Common myeloid progenitor, CD34-positive (primary cell): ENCODE measurements at regions not wholly inside any gene's neighbourhood (a gene's known extent, or its start where the extent isn't known, plus 50 kb on each side); places are given as distances from the start of the nearest gene placed in this dataset.

ENCODE experiments used
- CTCF ChIA-PET: fragments of 350-600 bp; sonication (Branson Sonifier 250); formaldehyde crosslinking; loops from one replicate; lab custom pipeline; 2021; ENCODE audit warnings: antibody characterized with exemption; lab: Charles Lee
- POLR2A ChIA-PET: fragments of 350-600 bp; sonication (Branson Sonifier 250); formaldehyde crosslinking; loops from one replicate; lab custom pipeline; 2021; ENCODE audit warnings: antibody characterized with exemption; lab: Charles Lee
- DNase-seq, 3 donors: peaks; one replicate each; pipeline versions ENCODE4 v3.0.0 to v3.0.0-alpha.2; 2013
- H3K27ac ChIP-seq, 2 experiments: 1 replicate in 1 of 2; 2 replicates in 1 of 2; pipeline ENCODE4 v1.7.0; 2013; ENCODE audit warnings: inconsistent platforms in 2 of 2, low read length in 2 of 2, mild to moderate bottlenecking in 2 of 2, low read depth in 1 of 2, moderate library complexity in 1 of 2; ENCODE audit not compliant: severe bottlenecking in 2 of 2, insufficient read depth in 1 of 2, poor library complexity in 1 of 2
- H3K27me3 ChIP-seq, 5 experiments: replicated peaks in 2 of 5; 1 replicate in 3 of 5; 2 replicates in 2 of 5; pipeline versions ENCODE4 v1.6.1 to v1.7.0; 2013; ENCODE audit warnings: low read length in 4 of 5, mild to moderate bottlenecking in 2 of 5, moderate library complexity in 2 of 5, inconsistent platforms in 1 of 5; ENCODE audit not compliant: insufficient read depth in 5 of 5, control insufficient read depth in 4 of 5
- H3K36me3 ChIP-seq, 4 experiments: 1 replicate in 2 of 4; 2 replicates in 2 of 4; pipeline versions ENCODE4 v1.6.1 to v1.7.0; 2013; ENCODE audit warnings: low read length in 3 of 4, control low read depth in 1 of 4, mild to moderate bottlenecking in 1 of 4; ENCODE audit not compliant: control insufficient read depth in 4 of 4, insufficient read depth in 4 of 4
- H3K4me1 ChIP-seq, 4 experiments: 1 replicate in 3 of 4; 2 replicates in 1 of 4; pipeline versions ENCODE4 v1.6.1 to v1.7.1; 2013; ENCODE audit warnings: low read length in 3 of 4, mild to moderate bottlenecking in 3 of 4, control low read depth in 1 of 4, inconsistent platforms in 1 of 4, moderate library complexity in 1 of 4; ENCODE audit not compliant: control insufficient read depth in 4 of 4, insufficient read depth in 4 of 4; ENCODE audit errors: control extremely low read depth in 1 of 4
- H3K4me3 ChIP-seq, 7 experiments: 1 replicate in 4 of 7; 2 replicates in 3 of 7; pipeline versions ENCODE4 v1.5.1 to v1.7.0; 2013; ENCODE audit warnings: mild to moderate bottlenecking in 7 of 7, low read length in 6 of 7, moderate library complexity in 6 of 7, inconsistent platforms in 2 of 7, low read depth in 2 of 7, control low read depth in 1 of 7; ENCODE audit not compliant: insufficient read depth in 4 of 7, control insufficient read depth in 1 of 7; ENCODE audit errors: extremely low read depth in 1 of 7
- H3K9me3 ChIP-seq, 5 experiments: 1 replicate in 4 of 5; 2 replicates in 1 of 5; pipeline versions ENCODE4 v1.6.1 to v1.7.1; 2013; ENCODE audit warnings: low read length in 4 of 5, mild to moderate bottlenecking in 2 of 5, inconsistent platforms in 1 of 5, low read depth in 1 of 5, moderate library complexity in 1 of 5; ENCODE audit not compliant: control insufficient read depth in 4 of 5, insufficient read depth in 2 of 5; ENCODE audit errors: control extremely low read depth in 1 of 5
- WGBS: methylation state at CpG from one replicate; pipeline ENCODE4 v1.1.5; 2013; ENCODE audit not compliant: insufficient coverage; 5-methylcytosine and 5-hydroxymethylcytosine counted together

- no peaks in the 10 kb centered on the region for H3K36me3 ChIP-seq
- no peak overlapping the region for H3K27ac ChIP-seq
- H3K9me3 ChIP-seq, result peaks cover 0 to 26% (median 11%) of the 10 kb centered on the region in 5 experiments
- ChIA-PET CTCF (no interaction called here), POLR2A (no interaction called here)
- no peaks in the 10 kb centered on the region for H3K4me1 ChIP-seq
- 100% methylated on average over 2 of the region's 2 CpGs for WGBS
- H3K27me3 ChIP-seq, result no peaks in the 10 kb centered on the region
- no peak for DNase-seq
- H3K4me3 ChIP-seq, result no peak overlapping the region
Measured at GRCh38 chr3:178275793-178276192, 260.4 kb upstream of the KCNMB2 start.

DNA sequence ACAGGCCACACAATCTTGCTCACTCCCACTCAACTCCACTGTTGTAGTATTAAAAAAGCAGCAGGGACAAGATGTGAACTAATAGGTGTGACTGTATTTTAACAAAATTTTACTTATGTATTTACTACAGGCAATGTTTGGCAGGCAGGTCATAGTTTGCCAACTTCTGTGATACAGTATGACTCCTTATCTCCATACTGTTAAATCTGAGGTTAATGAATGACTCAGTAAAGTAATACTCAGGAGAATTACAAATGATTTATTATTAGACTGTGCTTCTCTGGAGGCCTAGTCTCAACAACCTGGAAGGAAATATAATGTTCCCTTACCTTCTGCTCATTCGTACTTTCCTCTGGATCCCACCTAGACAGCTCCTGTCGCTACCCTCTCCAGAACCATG lies 258.6 kb upstream of the KCNMB2 start:
- no peaks in the 10 kb centered on the region for H3K4me1 ChIP-seq
- no peak overlapping the region for H3K4me3 ChIP-seq
- DNase-seq, result no peak
- ChIA-PET POLR2A (no interaction called here), CTCF (no interaction called here)
- WGBS, result 100% methylated on average over 2 of the region's 2 CpGs
- H3K27ac ChIP-seq, result no peak overlapping the region
- H3K9me3 ChIP-seq, result peaks cover 7 to 34% (median 11%) of the 10 kb centered on the region in 5 experiments
- H3K36me3 ChIP-seq, result no peaks in the 10 kb centered on the region
- no peaks in the 10 kb centered on the region for H3K27me3 ChIP-seq

DNA sequence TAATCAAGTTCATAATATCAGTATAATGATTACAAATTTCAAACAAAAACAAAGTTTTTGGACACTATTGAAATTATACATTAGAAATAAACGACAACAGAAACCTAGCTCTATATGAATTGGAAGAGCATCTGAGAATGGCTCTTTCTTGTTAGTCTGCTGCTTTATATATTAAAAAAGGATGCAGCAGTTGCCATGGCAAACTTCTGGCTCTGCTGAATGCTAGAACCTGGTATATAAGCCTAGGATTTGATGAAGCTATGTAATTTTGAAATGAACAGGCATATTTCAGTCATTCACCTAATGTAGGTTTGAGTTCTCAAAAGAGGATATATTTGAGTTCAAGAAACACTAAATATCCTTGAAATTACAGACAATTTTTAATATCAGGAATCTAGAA lies 252.7 kb upstream of the KCNMB2 start:
- no CpG with 5 or more reads among the region's 1 CpG for WGBS
- CTCF ChIA-PET, result no interaction called here
- Histone ChIP-seq H3K27me3 (no peaks in the 10 kb centered on the region), H3K36me3 (peaks cover 0 to 2% (median 0%) of the 10 kb centered on the region in 4 experiments), H3K27ac (no peak overlapping the region), H3K4me3 (no peak overlapping the region), H3K4me1 (no peaks in the 10 kb centered on the region), H3K9me3 (peaks cover 6 to 33% (median 9%) of the 10 kb centered on the region in 5 experiments)
- no peak for DNase-seq
- POLR2A ChIA-PET, result no interaction called here

DNA sequence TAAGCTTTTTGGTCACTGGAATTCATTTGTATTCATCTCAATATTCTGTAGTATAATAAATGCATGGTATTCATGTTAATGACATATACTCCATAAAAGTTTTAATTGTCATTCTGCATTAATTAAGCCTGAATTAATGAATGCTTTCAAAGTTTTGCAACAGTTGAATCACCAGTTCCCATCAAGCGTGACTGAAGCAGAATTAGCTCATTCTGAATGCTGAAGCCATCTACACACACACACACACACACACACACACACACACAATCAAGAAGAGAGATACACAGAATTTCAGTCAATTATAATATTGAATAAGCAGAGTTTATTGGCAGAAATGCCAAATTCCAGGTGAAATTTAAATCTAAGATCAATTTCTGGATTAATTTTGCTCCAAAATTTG lies 252.1 kb upstream of the KCNMB2 start:
- Histone ChIP-seq H3K9me3 (peaks cover 2 to 27% (median 7%) of the 10 kb centered on the region in 5 experiments), H3K27me3 (no peaks in the 10 kb centered on the region), H3K4me3 (no peak overlapping the region), H3K27ac (no peak overlapping the region), H3K4me1 (peaks cover 0 to under 1% (median 0%) of the 10 kb centered on the region in 4 experiments), H3K36me3 (peaks cover 0 to 2% (median 0%) of the 10 kb centered on the region in 4 experiments)
- ChIA-PET CTCF (no interaction called here), POLR2A (no interaction called here)
- WGBS, result no CpG with 5 or more reads among the region's 1 CpG
- no peak for DNase-seq

DNA sequence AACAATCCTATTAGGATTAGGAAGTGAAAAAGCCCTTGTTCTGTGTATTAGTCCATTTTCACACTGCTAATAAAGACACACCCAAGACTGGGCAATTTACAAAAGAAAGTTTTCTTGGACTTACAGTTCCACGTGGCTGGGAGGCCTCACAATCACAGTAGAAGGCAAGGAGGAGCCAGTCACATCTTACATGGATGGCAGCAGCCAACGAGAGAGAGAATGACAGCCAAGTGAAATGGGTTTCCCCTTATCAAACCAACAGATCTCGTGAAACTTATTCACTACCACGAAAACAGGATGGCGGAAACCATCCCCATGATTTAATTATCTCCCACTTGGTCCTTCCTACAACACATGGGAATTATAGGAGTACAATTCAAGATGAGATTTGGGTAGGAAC lies 248.2 kb upstream of the KCNMB2 start:
- WGBS, result 94% methylated on average over 3 of the region's 5 CpGs
- Histone ChIP-seq H3K4me1 (peaks cover 0 to 10% (median 3%) of the 10 kb centered on the region in 4 experiments), H3K4me3 (no peak overlapping the region), H3K36me3 (peaks cover 0 to 2% (median 0%) of the 10 kb centered on the region in 4 experiments), H3K27ac (no peak overlapping the region), H3K27me3 (no peaks in the 10 kb centered on the region), H3K9me3 (peaks cover 0 to 10% (median 0%) of the 10 kb centered on the region in 5 experiments)
- CTCF ChIA-PET, result no interaction called here
- POLR2A ChIA-PET, result no interaction called here
- no peak for DNase-seq

GRCh38 chr3:178289544-178290160 lies 246.6 kb upstream of the KCNMB2 start:
- peak; percentile 7 to 71 (median 68) for DNase-seq
- Histone ChIP-seq H3K4me3 (peak overlapping the region in 1 of 7 experiments; percentile 14), H3K4me1 (peaks cover 0 to 10% (median 3%) of the 10 kb centered on the region in 4 experiments), H3K36me3 (peaks cover 0 to 2% (median 0%) of the 10 kb centered on the region in 4 experiments), H3K9me3 (peaks cover 0 to 10% (median 0%) of the 10 kb centered on the region in 5 experiments), H3K27ac (peak overlapping the region; percentile 43 to 46), H3K27me3 (no peaks in the 10 kb centered on the region)
- 4% methylated on average over 4 of the region's 6 CpGs for WGBS
- ChIA-PET CTCF (no interaction called here), POLR2A (no interaction called here)

- H3K27ac ChIP-seq, result no peak overlapping the region
- no peak overlapping the region for H3K4me3 ChIP-seq
- WGBS, result no CpG with 5 or more reads among the region's 7 CpGs
- POLR2A ChIA-PET, result interaction anchor here (0.8 kb wide), 1 partner anchor 903 kb away, joined by 3 read pairs; no protein-coding TSS in a partner anchor
- no peaks in the 10 kb centered on the region for H3K36me3 ChIP-seq
- CTCF ChIA-PET, result interaction anchor here (0.7 kb wide), 1 partner anchor 275 kb away, joined by 3 read pairs; no protein-coding TSS in a partner anchor
- H3K27me3 ChIP-seq, result no peaks in the 10 kb centered on the region
- H3K9me3 ChIP-seq, result peaks cover 0 to 10% (median 0%) of the 10 kb centered on the region in 5 experiments
- DNase-seq, result no peak
- peaks cover 0 to 10% (median 3%) of the 10 kb centered on the region in 4 experiments for H3K4me1 ChIP-seq
Measured at GRCh38 chr3:178291574-178292370, 244.5 kb upstream of the KCNMB2 start.
